ENCODE measurements at regions not wholly inside any gene's neighbourhood (a gene's known extent, or its start where the extent isn't known, plus 50 kb on each side); places are given as distances from the start of the nearest gene placed in this dataset.

- TF ChIP-seq CENPBD1 (CRISPR knock-in tag; IDR thresholded peaks at IDR 0.05; ENCODE audit: borderline replicate concordance, low read depth): no peak
- TF ChIP-seq HOMEZ (CRISPR knock-in tag; IDR thresholded peaks at IDR 0.05; ENCODE audit: low read depth): no peak
- no peak for TF ChIP-seq CBX2 (IDR thresholded peaks at IDR 0.05; ENCODE audit: low read depth, low read length)
- no peak for TF ChIP-seq CBX2 (CRISPR knock-in tag; IDR thresholded peaks at IDR 0.05; ENCODE audit: low read depth)
Observed at GRCh38 chr6:23873161-23873560, 252.9 kb upstream of the NRSN1 start (continued).

GRCh38 chr6:23875006-23875405, 251.0 kb upstream of the NRSN1 start:
- intact Hi-C loops (cut with micrococcal nuclease; ENCODE audit: unreplicated experiment): no loop called here

More at GRCh38 chr6:23875006-23875405, 251.0 kb upstream of the NRSN1 start:
- H3K4me3 ChIP-seq (replicated peaks in 1 of 3; ENCODE audit: insufficient read depth in 1 of 3, low read depth in 2 of 3, low read length in 3 of 3): no peak overlapping the region
- H3K79me2 ChIP-seq (ENCODE audit: insufficient read depth, low read length): no peaks in the 10 kb centered on the region
- POLR2A ChIA-PET: no interaction called here
- in situ Hi-C loops (cut with HindIII; ENCODE audit: extremely low pct_ligation_motif_present, low pct_unique_long_range_greater_than_20kb): no loop called here
- H3K4me1 ChIP-seq (ENCODE audit: insufficient read depth, low read length): no peaks in the 10 kb centered on the region
- H3K4me2 ChIP-seq (ENCODE audit: low read depth, low read length): no peak overlapping the region
- no peaks in the 10 kb centered on the region for H4K20me1 ChIP-seq (ENCODE audit: insufficient read depth, low read length)
- DNase-seq (ENCODE audit: low spot score): no peak
- no peak for FAIRE-seq
- 15% methylated on average over 1 of the region's 1 CpG for WGBS (ENCODE audit: low lambda C conversion rate)
- no peak for TF ChIP-seq ATRX (CRISPR knock-in tag; IDR thresholded peaks at IDR 0.05; ENCODE audit: borderline replicate concordance)
- TF ChIP-seq ZNF883 (CRISPR knock-in tag; IDR thresholded peaks at IDR 0.05; ENCODE audit: not compliant biosample characterization): no peak
- no peak for TF ChIP-seq ATAD3A (CRISPR knock-in tag; IDR thresholded peaks at IDR 0.05)
- no peak for TF ChIP-seq ZNF563 (CRISPR knock-in tag; IDR thresholded peaks at IDR 0.05)
- no peak for TF ChIP-seq ZNF75D (CRISPR knock-in tag; IDR thresholded peaks at IDR 0.05; ENCODE audit: borderline replicate concordance)
- TF ChIP-seq IRX3 (CRISPR knock-in tag; IDR thresholded peaks at IDR 0.05; ENCODE audit: borderline replicate concordance, low read depth): no peak
- no peak for TF ChIP-seq ZBTB7A (CRISPR knock-in tag; IDR thresholded peaks at IDR 0.05)
- no peak for TF ChIP-seq SP4 (CRISPR knock-in tag; IDR thresholded peaks at IDR 0.05)
- no peak for TF ChIP-seq KDM1A (CRISPR knock-in tag; IDR thresholded peaks at IDR 0.05)
- TF ChIP-seq KDM5A (IDR thresholded peaks at IDR 0.05; ENCODE audit: borderline replicate concordance, low read length): no peak
- TF ChIP-seq RFX5 (IDR thresholded peaks at IDR 0.05; ENCODE audit: low read depth, low read length): no peak
- TF ChIP-seq PATZ1 (CRISPR knock-in tag; IDR thresholded peaks at IDR 0.05): no peak
- TF ChIP-seq ZNF782 (CRISPR knock-in tag; IDR thresholded peaks at IDR 0.05; ENCODE audit: borderline replicate concordance): no peak
- TF ChIP-seq ZNF674 (CRISPR knock-in tag; IDR thresholded peaks at IDR 0.05; ENCODE audit: low read depth): no peak
- TF ChIP-seq HOMEZ (CRISPR knock-in tag; IDR thresholded peaks at IDR 0.05; ENCODE audit: low read depth): no peak
- TF ChIP-seq ZBTB25 (CRISPR knock-in tag; IDR thresholded peaks at IDR 0.05): no peak
- H3K9me3 ChIP-seq (ENCODE audit: low read length): no peaks in the 10 kb centered on the region
- H2AFZ ChIP-seq (ENCODE audit: low read length): no peak overlapping the region
- BruUV-seq (replicated peaks): no TSS peak
- no peaks in the 10 kb centered on the region for H3K36me3 ChIP-seq (replicated peaks in 1 of 2; ENCODE audit: control insufficient read depth in 1 of 2, insufficient read depth in 2 of 2, low read length in 2 of 2)
- H3K9ac ChIP-seq (ENCODE audit: insufficient read depth, low read depth, low read length): no peak overlapping the region
- no peak overlapping the region for H3K27ac ChIP-seq (ENCODE audit: extremely low read length, insufficient read depth, low read length)
- CTCF ChIA-PET (ENCODE audit: low intra/inter-chr PET ratio, low total read pairs): no interaction called here
- no peaks in the 10 kb centered on the region for H3K27me3 ChIP-seq (ENCODE audit: control insufficient read depth in 1 of 2, insufficient read depth in 2 of 2, low read length in 2 of 2)
- no peak for ATAC-seq

Measured in HepG2 (cell line).